SK-N-SH (cell line): ENCODE measurements at regions not wholly inside any gene's neighbourhood (a gene's known extent, or its start where the extent isn't known, plus 50 kb on each side); places are given as distances from the start of the nearest gene placed in this dataset.

Experiments used
- CTCF ChIP-seq: fragments of 200-600 bp; sonication (generic); IDR thresholded peaks from 2 replicates; pipeline ENCODE4 v1.6.1; 2017; ENCODE audit warnings: antibody characterized with exemption, mild to moderate bottlenecking, moderate library complexity
- EP300 ChIP-seq, 2 experiments: IDR thresholded peaks; 2 replicates each; pipeline versions ENCODE4 v1.4.0 to v1.6.1; 2012; ENCODE audit warnings: borderline replicate concordance in 1 of 2, low read depth in 1 of 2, low read length in 1 of 2
- JUND ChIP-seq: IDR thresholded peaks from 2 replicates; pipeline ENCODE4 v1.4.0; 2012
- MAX ChIP-seq: IDR thresholded peaks from 2 replicates; pipeline ENCODE4 v1.4.0; 2012; ENCODE audit warnings: low read depth
- MEF2A ChIP-seq: IDR thresholded peaks from 2 replicates; pipeline ENCODE4 v1.4.0; 2012; ENCODE audit warnings: low read depth, borderline replicate concordance
- PBX3 ChIP-seq: IDR thresholded peaks from 2 replicates; pipeline ENCODE4; 2012
- POLR2AphosphoS5 ChIP-seq: IDR thresholded peaks from 2 replicates; pipeline ENCODE4 v1.6.1; 2012; ENCODE audit warnings: low read depth, low read length
- YY1 ChIP-seq: IDR thresholded peaks from 2 replicates; pipeline ENCODE4 v1.4.0; 2012; ENCODE audit warnings: low read depth, mild to moderate bottlenecking

- no peak for TF ChIP-seq CTCF
- no peak for TF ChIP-seq JUND
- no peak for TF ChIP-seq POLR2AphosphoS5
- TF ChIP-seq MAX, result no peak
- TF ChIP-seq PBX3, result no peak
- TF ChIP-seq YY1, result no peak
- no peak for TF ChIP-seq MEF2A
- no peak for TF ChIP-seq EP300 (IDR thresholded peaks at IDR 0.05; ENCODE audit: borderline replicate concordance in 1 of 2, low read depth in 1 of 2, low read length in 1 of 2)
Observed at GRCh38 chr4:107359208-107359607, 323.1 kb upstream of the DKK2 start.
